ENCODE measurements at regions not wholly inside any gene's neighbourhood (a gene's known extent, or its start where the extent isn't known, plus 50 kb on each side); places are given as distances from the start of the nearest gene placed in this dataset.

- H3K27me3 ChIP-seq (ENCODE audit: control insufficient read depth in 1 of 2, insufficient read depth in 2 of 2, low read length in 2 of 2): no peaks in the 10 kb centered on the region
- no peaks in the 10 kb centered on the region for H3K4me1 ChIP-seq (ENCODE audit: insufficient read depth, low read length)
- no peak overlapping the region for H3K27ac ChIP-seq (ENCODE audit: low read depth, low read length)
- no peaks in the 10 kb centered on the region for H3K9me3 ChIP-seq (ENCODE audit: low read length)
- no peak overlapping the region for H3K9ac ChIP-seq (ENCODE audit: low read length)
- no peaks in the 10 kb centered on the region for H3K36me3 ChIP-seq (ENCODE audit: insufficient read depth, low read length)
- no peak overlapping the region for H3K4me3 ChIP-seq (ENCODE audit: low read depth in 1 of 2, low read length in 2 of 2)
These were observed 242.6 kb upstream of the CRY1 start for GRCh38 chr12:107335802-107336570.

GRCh38 chr12:107336695-107337094 is 243.3 kb upstream of the CRY1 start:
- Histone ChIP-seq H3K36me3 (ENCODE audit: insufficient read depth, low read length) (no peaks in the 10 kb centered on the region), H3K4me1 (ENCODE audit: insufficient read depth, low read length) (no peaks in the 10 kb centered on the region), H3K27me3 (ENCODE audit: control insufficient read depth in 1 of 2, insufficient read depth in 2 of 2, low read length in 2 of 2) (no peaks in the 10 kb centered on the region), H3K9me3 (ENCODE audit: low read length) (no peaks in the 10 kb centered on the region), H3K27ac (ENCODE audit: low read depth, low read length) (no peak overlapping the region), H3K4me3 (ENCODE audit: low read depth in 1 of 2, low read length in 2 of 2) (no peak overlapping the region), H3K9ac (ENCODE audit: low read length) (no peak overlapping the region)

DNA sequence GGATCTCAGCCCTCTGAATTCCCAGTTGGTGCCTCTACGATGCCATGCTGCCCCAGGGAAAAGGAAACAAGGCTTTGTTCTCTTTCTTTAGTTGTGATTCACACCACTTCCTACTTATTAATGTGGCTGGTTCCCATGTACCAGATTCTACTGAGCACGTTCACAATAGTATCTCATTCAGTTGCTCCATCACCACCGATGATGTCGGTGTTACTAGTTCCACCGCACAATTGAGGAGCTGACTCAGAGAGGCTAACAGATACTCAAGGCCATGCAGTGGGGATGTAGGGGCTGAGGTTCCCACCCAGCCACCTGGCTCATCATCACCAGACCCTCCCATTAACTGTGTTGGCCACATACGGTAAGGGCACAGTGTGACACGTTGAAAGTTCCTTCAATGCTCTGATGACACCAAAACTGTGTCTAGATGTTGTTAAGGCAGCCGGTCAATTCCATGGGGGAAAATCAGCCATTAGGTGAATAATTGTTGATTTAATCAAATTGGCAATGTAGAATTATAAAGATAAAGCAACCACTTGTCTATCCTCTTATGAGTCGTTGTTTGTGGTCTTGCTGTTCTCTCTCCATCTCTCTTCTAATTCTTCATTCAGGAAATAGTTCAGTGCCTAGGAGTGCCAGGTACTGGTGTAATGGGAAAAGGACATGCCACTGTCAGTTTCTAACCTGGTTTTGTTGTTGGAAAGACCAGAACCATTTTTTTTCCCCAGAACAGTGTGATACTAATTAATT is 244.2 kb upstream of the CRY1 start:
- Histone ChIP-seq H3K27me3 (ENCODE audit: control insufficient read depth in 1 of 2, insufficient read depth in 2 of 2, low read length in 2 of 2) (no peaks in the 10 kb centered on the region), H3K9ac (ENCODE audit: low read length) (no peak overlapping the region), H3K4me1 (ENCODE audit: insufficient read depth, low read length) (no peaks in the 10 kb centered on the region), H3K36me3 (ENCODE audit: insufficient read depth, low read length) (no peaks in the 10 kb centered on the region), H3K9me3 (ENCODE audit: low read length) (no peaks in the 10 kb centered on the region), H3K4me3 (ENCODE audit: low read depth in 1 of 2, low read length in 2 of 2) (no peak overlapping the region), H3K27ac (ENCODE audit: low read depth, low read length) (no peak overlapping the region)

GRCh38 chr12:107339487-107339886 is 246.1 kb upstream of the CRY1 start:
- no peak overlapping the region for H3K27ac ChIP-seq (ENCODE audit: low read depth, low read length)
- H3K27me3 ChIP-seq (ENCODE audit: control insufficient read depth in 1 of 2, insufficient read depth in 2 of 2, low read length in 2 of 2): no peaks in the 10 kb centered on the region
- H3K4me3 ChIP-seq (ENCODE audit: low read depth in 1 of 2, low read length in 2 of 2): no peak overlapping the region
- no peaks in the 10 kb centered on the region for H3K36me3 ChIP-seq (ENCODE audit: insufficient read depth, low read length)
- no peak overlapping the region for H3K9ac ChIP-seq (ENCODE audit: low read length)
- H3K9me3 ChIP-seq (ENCODE audit: low read length): no peaks in the 10 kb centered on the region
- no peaks in the 10 kb centered on the region for H3K4me1 ChIP-seq (ENCODE audit: insufficient read depth, low read length)

DNA sequence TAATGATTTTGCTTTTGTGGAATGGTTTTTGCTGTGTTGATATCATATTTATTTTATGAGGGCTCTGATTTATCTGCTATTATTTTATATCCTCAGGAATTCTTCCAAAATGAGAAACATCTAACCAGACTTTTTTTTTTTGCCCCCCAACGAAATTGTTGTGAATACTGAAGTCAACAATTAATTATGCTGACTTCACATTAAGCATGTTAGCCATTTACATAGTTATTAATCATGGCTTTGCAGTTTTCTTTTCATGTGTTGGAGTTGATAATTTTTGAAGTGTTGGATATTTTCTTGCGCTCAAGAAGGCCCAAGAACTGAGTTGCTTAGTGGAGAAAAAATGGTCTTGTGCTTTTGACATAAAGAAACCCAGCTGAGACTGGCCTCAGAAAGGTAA is 246.6 kb upstream of the CRY1 start:
- H3K36me3 ChIP-seq (ENCODE audit: insufficient read depth, low read length): no peaks in the 10 kb centered on the region
- no peak overlapping the region for H3K4me3 ChIP-seq (ENCODE audit: low read depth in 1 of 2, low read length in 2 of 2)
- no peak overlapping the region for H3K9ac ChIP-seq (ENCODE audit: low read length)
- H3K27ac ChIP-seq (ENCODE audit: low read depth, low read length): no peak overlapping the region
- H3K9me3 ChIP-seq (ENCODE audit: low read length): no peaks in the 10 kb centered on the region
- H3K4me1 ChIP-seq (ENCODE audit: insufficient read depth, low read length): no peaks in the 10 kb centered on the region
- H3K27me3 ChIP-seq (ENCODE audit: control insufficient read depth in 1 of 2, insufficient read depth in 2 of 2, low read length in 2 of 2): no peaks in the 10 kb centered on the region

DNA sequence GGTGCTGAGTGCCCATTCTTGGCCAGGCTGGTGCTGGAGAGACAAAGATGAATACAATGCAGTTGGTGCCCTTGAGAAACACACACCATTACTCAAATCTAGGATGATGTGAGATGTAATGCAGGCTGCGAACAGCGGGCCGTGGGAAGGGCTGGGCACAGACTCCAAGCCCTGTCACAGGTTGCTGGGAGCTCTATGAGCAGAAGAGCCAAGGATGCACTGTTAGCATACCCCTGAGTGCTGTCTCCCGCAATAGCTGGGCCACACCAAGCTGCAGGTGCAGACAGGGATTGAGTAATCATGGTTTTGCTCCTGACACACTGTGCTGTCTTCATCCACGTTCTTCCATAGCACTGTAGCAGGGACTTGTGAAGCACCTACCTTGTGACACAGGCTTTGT is 247.5 kb upstream of the CRY1 start:
- H3K9ac ChIP-seq (ENCODE audit: low read length): no peak overlapping the region
- H3K9me3 ChIP-seq (ENCODE audit: low read length): no peaks in the 10 kb centered on the region
- H3K27ac ChIP-seq (ENCODE audit: low read depth, low read length): no peak overlapping the region
- no peaks in the 10 kb centered on the region for H3K4me1 ChIP-seq (ENCODE audit: insufficient read depth, low read length)
- H3K4me3 ChIP-seq (ENCODE audit: low read depth in 1 of 2, low read length in 2 of 2): no peak overlapping the region
- no peaks in the 10 kb centered on the region for H3K27me3 ChIP-seq (ENCODE audit: control insufficient read depth in 1 of 2, insufficient read depth in 2 of 2, low read length in 2 of 2)
- H3K36me3 ChIP-seq (ENCODE audit: insufficient read depth, low read length): no peaks in the 10 kb centered on the region

DNA sequence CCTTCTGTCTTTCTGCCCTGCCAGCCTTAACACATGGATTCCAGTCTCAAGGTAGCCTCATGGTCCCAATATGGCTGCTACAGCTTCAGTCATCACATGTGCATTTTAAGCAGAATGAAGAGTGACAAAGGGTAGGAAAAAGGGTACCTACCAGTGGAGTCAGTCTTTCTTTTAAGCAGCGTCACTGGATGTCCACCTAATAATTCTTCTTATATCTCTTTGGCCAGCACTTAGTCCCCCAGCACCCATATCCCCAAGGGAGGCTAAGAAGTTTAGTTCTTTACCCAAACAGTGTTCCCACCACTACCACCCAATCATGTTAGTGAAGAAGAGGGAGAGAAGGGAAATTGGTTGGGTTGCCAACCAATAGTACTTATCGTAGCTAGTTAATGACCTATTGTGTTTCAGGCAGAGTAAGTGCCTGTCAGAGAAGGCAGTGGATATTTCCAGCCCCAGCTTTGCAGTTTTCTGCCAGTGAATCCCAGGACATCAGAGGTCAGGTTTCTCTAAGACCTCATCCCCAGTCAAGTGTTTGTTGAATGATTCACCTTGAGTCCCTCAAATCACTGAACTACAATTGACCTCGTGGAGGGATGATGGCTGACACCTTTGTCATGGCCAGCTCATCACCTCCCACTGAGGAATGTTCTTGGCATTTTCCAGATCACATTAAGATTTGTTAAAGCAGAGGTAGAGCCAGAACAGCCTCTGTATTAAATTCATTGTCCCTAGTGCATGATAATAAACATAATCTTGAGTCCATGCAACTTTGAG is 250.9 kb upstream of the CRY1 start:
- no peak overlapping the region for H3K27ac ChIP-seq (ENCODE audit: low read depth, low read length)
- H3K4me3 ChIP-seq (ENCODE audit: low read depth in 1 of 2, low read length in 2 of 2): no peak overlapping the region
- no peaks in the 10 kb centered on the region for H3K27me3 ChIP-seq (ENCODE audit: control insufficient read depth in 1 of 2, insufficient read depth in 2 of 2, low read length in 2 of 2)
- H3K4me1 ChIP-seq (ENCODE audit: insufficient read depth, low read length): peaks cover 9% of the 10 kb centered on the region
- no peak overlapping the region for H3K9ac ChIP-seq (ENCODE audit: low read length)
- no peaks in the 10 kb centered on the region for H3K9me3 ChIP-seq (ENCODE audit: low read length)
- no peaks in the 10 kb centered on the region for H3K36me3 ChIP-seq (ENCODE audit: insufficient read depth, low read length)

DNA sequence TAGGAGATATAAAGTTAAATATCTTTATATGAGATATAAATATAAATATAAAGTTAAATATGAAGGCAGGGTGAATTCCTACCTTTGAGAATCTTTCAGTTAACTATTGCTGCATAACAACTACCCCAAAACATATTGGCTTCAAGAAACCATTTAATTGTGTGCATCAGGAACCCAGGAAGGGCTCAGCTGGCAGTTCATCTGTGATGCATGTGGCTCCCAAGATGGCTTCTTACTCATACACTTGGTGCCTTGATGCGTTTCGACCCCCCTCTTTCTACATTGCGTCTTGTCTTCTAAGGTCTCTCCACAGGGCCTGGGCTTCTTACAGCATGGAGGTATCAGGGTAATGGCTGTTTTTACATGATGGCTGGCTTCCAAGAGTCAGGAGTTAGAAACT is 253.9 kb upstream of the CRY1 start:
- H3K27ac ChIP-seq (ENCODE audit: low read depth, low read length): no peak overlapping the region
- H3K4me3 ChIP-seq (ENCODE audit: low read depth in 1 of 2, low read length in 2 of 2): no peak overlapping the region
- no peaks in the 10 kb centered on the region for H3K9me3 ChIP-seq (ENCODE audit: low read length)

GRCh38 chr12:107349008-107349747 is 255.8 kb upstream of the CRY1 start:
- H3K4me3 ChIP-seq (ENCODE audit: low read depth in 1 of 2, low read length in 2 of 2): no peak overlapping the region
- no peak overlapping the region for H3K27ac ChIP-seq (ENCODE audit: low read depth, low read length)
- H3K36me3 ChIP-seq (ENCODE audit: insufficient read depth, low read length): no peaks in the 10 kb centered on the region
- H3K27me3 ChIP-seq (ENCODE audit: control insufficient read depth in 1 of 2, insufficient read depth in 2 of 2, low read length in 2 of 2): no peaks in the 10 kb centered on the region
- H3K9ac ChIP-seq (ENCODE audit: low read length): no peak overlapping the region
- H3K4me1 ChIP-seq (ENCODE audit: insufficient read depth, low read length): peaks cover 9% of the 10 kb centered on the region
- H3K9me3 ChIP-seq (ENCODE audit: low read length): no peaks in the 10 kb centered on the region

More for the DNA sequence above, 253.9 kb upstream of the CRY1 start:
- Histone ChIP-seq H3K36me3 (ENCODE audit: insufficient read depth, low read length) (no peaks in the 10 kb centered on the region), H3K9ac (ENCODE audit: low read length) (no peak overlapping the region), H3K27me3 (ENCODE audit: control insufficient read depth in 1 of 2, insufficient read depth in 2 of 2, low read length in 2 of 2) (no peaks in the 10 kb centered on the region), H3K4me1 (ENCODE audit: insufficient read depth, low read length) (peaks cover 9% of the 10 kb centered on the region)

DNA sequence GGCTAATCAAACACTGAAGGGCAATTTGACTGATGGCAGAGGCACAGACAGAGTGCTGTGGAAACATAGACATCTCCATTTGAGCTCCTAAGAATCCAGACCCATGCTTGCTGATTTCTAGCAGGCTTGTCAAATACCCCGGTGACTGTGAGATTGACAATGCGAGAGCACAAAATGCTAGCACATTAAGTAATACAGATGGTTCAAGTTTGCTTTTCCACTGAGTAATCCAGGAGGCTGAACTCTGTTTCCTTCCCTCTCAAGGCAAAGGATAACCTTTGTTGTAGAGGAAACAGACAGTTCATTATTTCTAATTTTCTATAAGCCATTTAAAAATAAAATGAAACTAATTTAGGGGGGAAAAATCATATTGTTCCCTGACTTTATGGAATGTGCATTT is 256.5 kb upstream of the CRY1 start:
- Histone ChIP-seq H3K27ac (ENCODE audit: low read depth, low read length) (no peak overlapping the region), H3K9me3 (ENCODE audit: low read length) (no peaks in the 10 kb centered on the region), H3K4me3 (ENCODE audit: low read depth in 1 of 2, low read length in 2 of 2) (no peak overlapping the region), H3K27me3 (ENCODE audit: control insufficient read depth in 1 of 2, insufficient read depth in 2 of 2, low read length in 2 of 2) (no peaks in the 10 kb centered on the region), H3K9ac (ENCODE audit: low read length) (no peak overlapping the region), H3K4me1 (ENCODE audit: insufficient read depth, low read length) (peaks cover 9% of the 10 kb centered on the region), H3K36me3 (ENCODE audit: insufficient read depth, low read length) (no peaks in the 10 kb centered on the region)

- no peak overlapping the region for H3K27ac ChIP-seq (ENCODE audit: low read depth, low read length)
- no peaks in the 10 kb centered on the region for H3K27me3 ChIP-seq (ENCODE audit: control insufficient read depth in 1 of 2, insufficient read depth in 2 of 2, low read length in 2 of 2)
- H3K9me3 ChIP-seq (ENCODE audit: low read length): no peaks in the 10 kb centered on the region
- H3K4me1 ChIP-seq (ENCODE audit: insufficient read depth, low read length): peaks cover 9% of the 10 kb centered on the region
- H3K9ac ChIP-seq (ENCODE audit: low read length): no peak overlapping the region
- no peaks in the 10 kb centered on the region for H3K36me3 ChIP-seq (ENCODE audit: insufficient read depth, low read length)
- no peak overlapping the region for H3K4me3 ChIP-seq (ENCODE audit: low read depth in 1 of 2, low read length in 2 of 2)
These were observed 257.8 kb upstream of the CRY1 start for GRCh38 chr12:107351109-107351508.
